Mucosa of descending colon (tissue), 3 donors: ENCODE measurements at regions not wholly inside any gene's neighbourhood (a gene's known extent, or its start where the extent isn't known, plus 50 kb on each side); places are given as distances from the start of the nearest gene placed in this dataset.

Experiments used
- ATAC-seq: fragments of 200-7000 bp; cut with Tn5 transposase; one replicate; pipeline ENCODE4 v1.9.1; 2020; ENCODE audit warnings: mild to moderate bottlenecking, moderate library complexity
- DNase-seq, 3 donors: peaks; one replicate each; pipeline ENCODE4 v3.0.0-alpha.2; 2020
- H3K36me3 ChIP-seq: fragments of 200-600 bp; one replicate; pipeline ENCODE4 v1.8.0; 2021; ENCODE audit warnings: low read depth, mild to moderate bottlenecking
- H3K4me1 ChIP-seq: fragments of 200-600 bp; one replicate; pipeline ENCODE4 v1.8.0; 2021; ENCODE audit warnings: low read depth, mild to moderate bottlenecking
- H3K4me3 ChIP-seq: fragments of 200-600 bp; one replicate; pipeline ENCODE4 v1.8.0; 2021; ENCODE audit warnings: mild to moderate bottlenecking
- H3K9me3 ChIP-seq: fragments of 200-600 bp; one replicate; pipeline ENCODE4 v1.8.0; 2021; ENCODE audit warnings: mild to moderate bottlenecking
- CTCF ChIP-seq: fragments of 200-600 bp; IDR thresholded peaks from one replicate; pipeline ENCODE4 v1.8.0; 2022; ENCODE audit warnings: antibody characterized with exemption, mild to moderate bottlenecking
- intact Hi-C, 2 donors: fragments of 100-400 bp; cut with DNase I in 1 of 2; cut with micrococcal nuclease in 1 of 2; formaldehyde crosslinking; loops; one replicate each; pipeline versions ENCODE4 v1.11.0 to v1.11.1; 2022; cut with DNase I, micrococcal nuclease
- donor health status: DM: no; HTN: no; CAD: no; lungs with moderate emphysema.
- donor health status: DM: no; HTN: no; CAD: no.
- donor health status: DM: no; HTN: yes; CAD: no.

GRCh38 chr5:133885566-133885965, 82.9 kb downstream of the C5orf15 start:
- Histone ChIP-seq H3K9me3 (no peaks in the 10 kb centered on the region), H3K4me3 (no peak overlapping the region), H3K36me3 (no peaks in the 10 kb centered on the region), H3K4me1 (no peaks in the 10 kb centered on the region)
- DNase-seq (no peak), ATAC-seq (no peak)
- intact Hi-C loops: no loop called here
- TF ChIP-seq CTCF: no peak

GRCh38 chr5:133884569-133885311, 83.7 kb downstream of the C5orf15 start:
- Histone ChIP-seq H3K4me1 (no peaks in the 10 kb centered on the region), H3K9me3 (no peaks in the 10 kb centered on the region), H3K36me3 (no peaks in the 10 kb centered on the region), H3K4me3 (no peak overlapping the region)
- DNase-seq (no peak), ATAC-seq (no peak)
- intact Hi-C loops: no loop called here
- TF ChIP-seq CTCF: no peak

GRCh38 chr5:133883916-133884315, 84.5 kb downstream of the C5orf15 start:
- Histone ChIP-seq H3K9me3 (no peaks in the 10 kb centered on the region), H3K4me1 (no peaks in the 10 kb centered on the region), H3K36me3 (no peaks in the 10 kb centered on the region), H3K4me3 (no peak overlapping the region)
- ATAC-seq: no peak
- TF ChIP-seq CTCF: no peak
- intact Hi-C loops: no loop called here
- no peak for DNase-seq

GRCh38 chr5:133882846-133883245, 85.6 kb downstream of the C5orf15 start:
- no peaks in the 10 kb centered on the region for H3K36me3 ChIP-seq

GRCh38 chr5:133882389-133882695, 86.1 kb downstream of the C5orf15 start:
- no peaks in the 10 kb centered on the region for H3K36me3 ChIP-seq
- intact Hi-C loops: no loop called here
- DNase-seq (no peak), ATAC-seq (no peak)
- no peak for TF ChIP-seq CTCF
- no peaks in the 10 kb centered on the region for H3K9me3 ChIP-seq
- no peak overlapping the region for H3K4me3 ChIP-seq
- no peaks in the 10 kb centered on the region for H3K4me1 ChIP-seq

More at GRCh38 chr5:133882846-133883245, 85.6 kb downstream of the C5orf15 start:
- intact Hi-C loops: no loop called here
- H3K9me3 ChIP-seq: no peaks in the 10 kb centered on the region
- no peak for TF ChIP-seq CTCF
- no peak overlapping the region for H3K4me3 ChIP-seq
- ATAC-seq (no peak), DNase-seq (no peak)
- no peaks in the 10 kb centered on the region for H3K4me1 ChIP-seq
